Sigmoid colon (tissue), 4 donors: ENCODE measurements at regions not wholly inside any gene's neighbourhood (a gene's known extent, or its start where the extent isn't known, plus 50 kb on each side); places are given as distances from the start of the nearest gene placed in this dataset.

Experiments
- POLR2A ChIP-seq, 2 donors: fragments of 450-650 bp; IDR thresholded peaks; one replicate each; pipeline ENCODE4 v1.6.1; 2016; ENCODE audit warnings: antibody characterized with exemption in 2 of 2, mild to moderate bottlenecking in 2 of 2, moderate library complexity in 2 of 2
- POLR2AphosphoS5 ChIP-seq, 4 donors: sonication (generic); formaldehyde crosslinking; IDR thresholded peaks; one replicate each; pipeline ENCODE4 v1.6.1; 2017; ENCODE audit warnings: antibody characterized with exemption in 4 of 4
- TF ChIP-seq, protein P1 (sequence below), 4 experiments: fragments of 450-650 bp in 3 of 4; fragments of 200-600 bp in 1 of 4; IDR thresholded peaks; one replicate each; pipeline ENCODE4 v1.5.1; 2016 to 2019; ENCODE audit warnings: antibody characterized with exemption in 4 of 4, mild to moderate bottlenecking in 3 of 4, moderate library complexity in 2 of 4

DNA sequence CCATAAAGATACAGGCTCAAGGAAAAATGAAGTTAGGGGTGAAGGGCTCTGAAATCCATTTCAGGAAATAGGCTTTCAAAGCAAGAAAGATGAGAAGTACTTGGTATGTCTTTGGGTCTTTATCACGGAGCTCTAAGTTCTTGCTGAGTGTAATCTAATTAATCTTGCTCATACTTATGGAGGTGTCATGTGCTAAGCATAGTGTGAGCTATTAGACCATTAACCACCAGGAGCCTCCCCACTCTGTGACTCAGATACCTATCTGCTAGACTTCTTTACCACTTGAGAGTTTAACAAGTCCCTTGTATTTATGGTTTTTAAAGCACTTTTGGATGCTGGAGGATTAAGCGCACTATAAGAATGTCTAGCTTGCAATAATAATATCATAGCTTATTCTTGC, 678.7 kb downstream of the EPHA4 start:
- TF ChIP-seq, protein P1, sequence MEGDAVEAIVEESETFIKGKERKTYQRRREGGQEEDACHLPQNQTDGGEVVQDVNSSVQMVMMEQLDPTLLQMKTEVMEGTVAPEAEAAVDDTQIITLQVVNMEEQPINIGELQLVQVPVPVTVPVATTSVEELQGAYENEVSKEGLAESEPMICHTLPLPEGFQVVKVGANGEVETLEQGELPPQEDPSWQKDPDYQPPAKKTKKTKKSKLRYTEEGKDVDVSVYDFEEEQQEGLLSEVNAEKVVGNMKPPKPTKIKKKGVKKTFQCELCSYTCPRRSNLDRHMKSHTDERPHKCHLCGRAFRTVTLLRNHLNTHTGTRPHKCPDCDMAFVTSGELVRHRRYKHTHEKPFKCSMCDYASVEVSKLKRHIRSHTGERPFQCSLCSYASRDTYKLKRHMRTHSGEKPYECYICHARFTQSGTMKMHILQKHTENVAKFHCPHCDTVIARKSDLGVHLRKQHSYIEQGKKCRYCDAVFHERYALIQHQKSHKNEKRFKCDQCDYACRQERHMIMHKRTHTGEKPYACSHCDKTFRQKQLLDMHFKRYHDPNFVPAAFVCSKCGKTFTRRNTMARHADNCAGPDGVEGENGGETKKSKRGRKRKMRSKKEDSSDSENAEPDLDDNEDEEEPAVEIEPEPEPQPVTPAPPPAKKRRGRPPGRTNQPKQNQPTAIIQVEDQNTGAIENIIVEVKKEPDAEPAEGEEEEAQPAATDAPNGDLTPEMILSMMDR (IDR thresholded peaks at IDR 0.05): no peak
- TF ChIP-seq POLR2AphosphoS5 (IDR thresholded peaks at IDR 0.05): no peak
- no peak for TF ChIP-seq POLR2A (IDR thresholded peaks at IDR 0.05)
